Lower leg skin (tissue), 3 donors: ENCODE measurements at regions not wholly inside any gene's neighbourhood (a gene's known extent, or its start where the extent isn't known, plus 50 kb on each side); places are given as distances from the start of the nearest gene placed in this dataset.

Experiments
- CTCF ChIP-seq, 3 donors: fragments of 450-650 bp; IDR thresholded peaks; one replicate each; pipeline ENCODE4 v1.5.1; 2016; ENCODE audit warnings: antibody characterized with exemption in 3 of 3, mild to moderate bottlenecking in 3 of 3, moderate library complexity in 2 of 3
- POLR2A ChIP-seq, 2 donors: fragments of 450-650 bp; IDR thresholded peaks; one replicate each; pipeline ENCODE4 v1.6.1; 2016 to 2017; ENCODE audit warnings: antibody characterized with exemption in 2 of 2, mild to moderate bottlenecking in 1 of 2, moderate library complexity in 1 of 2

DNA sequence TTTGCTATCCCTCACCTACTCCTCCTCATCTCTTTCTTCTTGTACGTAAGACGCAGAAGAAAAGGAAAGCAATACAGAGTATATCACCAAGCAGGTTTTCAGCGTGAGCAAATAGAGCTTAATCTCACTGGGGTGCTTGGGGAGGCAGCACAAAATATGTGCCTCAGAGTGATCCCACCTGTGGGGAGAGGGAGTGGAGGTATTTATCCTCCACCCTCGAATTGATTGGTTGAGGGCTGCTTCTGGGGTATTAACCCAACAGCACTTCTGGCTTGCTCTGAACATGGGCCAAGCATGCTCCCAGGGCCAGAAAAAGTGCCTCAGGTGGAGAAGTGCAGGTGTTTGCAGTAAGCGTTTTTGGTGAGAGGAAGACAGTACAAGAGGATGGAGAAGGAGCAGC is 78.5 kb upstream of the EYA2 start:
- TF ChIP-seq CTCF (IDR thresholded peaks at IDR 0.05) (no peak), POLR2A (IDR thresholded peaks at IDR 0.05) (no peak)
